Mammary epithelial cell (primary cell): ENCODE measurements at regions not wholly inside any gene's neighbourhood (a gene's known extent, or its start where the extent isn't known, plus 50 kb on each side); places are given as distances from the start of the nearest gene placed in this dataset.

Experiments
- EZH2 ChIP-seq: IDR thresholded peaks from 2 replicates; pipeline ENCODE4 v1.6.1; 2012; ENCODE audit warnings: low read length, inconsistent platforms, borderline replicate concordance
- TF ChIP-seq, protein P1 (sequence below), 2 donors: IDR thresholded peaks in 1 of 2; conservative IDR thresholded peaks in 1 of 2; 2 replicates each; pipeline ENCODE4 v1.5.1; 2011 to 2012; ENCODE audit warnings: inconsistent platforms in 2 of 2, low read length in 2 of 2, mild to moderate bottlenecking in 2 of 2, control low read depth in 1 of 2, low read depth in 1 of 2; ENCODE audit not compliant: insufficient read depth in 1 of 2; ENCODE audit errors: extremely low read depth in 1 of 2

DNA sequence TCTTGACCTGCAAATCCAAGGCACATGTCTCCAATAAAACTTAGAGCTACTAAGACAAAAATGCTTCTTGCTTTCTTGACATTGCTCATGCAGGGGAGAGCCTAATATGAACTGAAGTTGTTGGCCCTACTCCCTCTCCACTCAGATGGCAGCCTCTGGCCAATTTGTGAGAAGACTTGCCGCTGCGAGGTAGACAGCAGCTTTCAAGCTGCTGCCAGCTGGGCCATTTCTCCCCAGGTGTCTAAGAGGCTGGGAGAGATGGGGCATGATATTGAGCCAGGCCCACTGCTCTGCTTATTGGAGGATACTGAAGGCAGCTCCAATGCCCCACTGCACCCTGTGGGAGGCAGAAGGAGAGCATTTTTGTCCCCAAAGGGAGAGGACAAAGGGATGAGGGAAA lies 380.5 kb downstream of the RASEF start:
- TF ChIP-seq, protein P1, sequence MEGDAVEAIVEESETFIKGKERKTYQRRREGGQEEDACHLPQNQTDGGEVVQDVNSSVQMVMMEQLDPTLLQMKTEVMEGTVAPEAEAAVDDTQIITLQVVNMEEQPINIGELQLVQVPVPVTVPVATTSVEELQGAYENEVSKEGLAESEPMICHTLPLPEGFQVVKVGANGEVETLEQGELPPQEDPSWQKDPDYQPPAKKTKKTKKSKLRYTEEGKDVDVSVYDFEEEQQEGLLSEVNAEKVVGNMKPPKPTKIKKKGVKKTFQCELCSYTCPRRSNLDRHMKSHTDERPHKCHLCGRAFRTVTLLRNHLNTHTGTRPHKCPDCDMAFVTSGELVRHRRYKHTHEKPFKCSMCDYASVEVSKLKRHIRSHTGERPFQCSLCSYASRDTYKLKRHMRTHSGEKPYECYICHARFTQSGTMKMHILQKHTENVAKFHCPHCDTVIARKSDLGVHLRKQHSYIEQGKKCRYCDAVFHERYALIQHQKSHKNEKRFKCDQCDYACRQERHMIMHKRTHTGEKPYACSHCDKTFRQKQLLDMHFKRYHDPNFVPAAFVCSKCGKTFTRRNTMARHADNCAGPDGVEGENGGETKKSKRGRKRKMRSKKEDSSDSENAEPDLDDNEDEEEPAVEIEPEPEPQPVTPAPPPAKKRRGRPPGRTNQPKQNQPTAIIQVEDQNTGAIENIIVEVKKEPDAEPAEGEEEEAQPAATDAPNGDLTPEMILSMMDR (conservative IDR thresholded peaks at IDR 0.05 in 1 of 2, IDR thresholded peaks at IDR 0.05 in 1 of 2; ENCODE audit: extremely low read depth in 1 of 2, insufficient read depth in 1 of 2, low read depth in 1 of 2, low read length in 2 of 2), result no peak
- TF ChIP-seq EZH2, result no peak
